ENCODE measurements at regions not wholly inside any gene's neighbourhood (a gene's known extent, or its start where the extent isn't known, plus 50 kb on each side); places are given as distances from the start of the nearest gene placed in this dataset.
"Not testable (repeated sequence)": the region's sequence is repeated elsewhere in the genome, so short reads cannot be mapped to it uniquely, and the experiment has no call there.

- no peak overlapping the region for H3K27ac Mint-ChIP-seq (ENCODE audit: low read depth, unreplicated experiment)
- TF ChIP-seq CTCF (IDR thresholded peaks at IDR 0.05; ENCODE audit: unreplicated experiment), result no peak
- no TSS peak for BruUV-seq (replicated peaks)
- DNase-seq (ENCODE audit: unreplicated experiment), result no peak
- H3K9me3 Mint-ChIP-seq (ENCODE audit: unreplicated experiment), result no peaks in the 10 kb centered on the region
- H3K4me1 Mint-ChIP-seq (ENCODE audit: insufficient read depth, unreplicated experiment), result no peaks in the 10 kb centered on the region
- CTCF ChIA-PET, result no interaction called here
- H3K27me3 Mint-ChIP-seq (ENCODE audit: insufficient read depth, unreplicated experiment), result no peaks in the 10 kb centered on the region
- intact Hi-C loops (cut with micrococcal nuclease), result no loop called here
- H3K4me3 Mint-ChIP-seq (ENCODE audit: unreplicated experiment), result no peak overlapping the region
- POLR2A ChIA-PET, result no interaction called here
- no peaks in the 10 kb centered on the region for H3K36me3 Mint-ChIP-seq (ENCODE audit: insufficient read depth, unreplicated experiment)
These were observed 1008.6 kb upstream of the ADAMTS5 start for GRCh38 chr21:27975514-27975913.

- H3K27ac Mint-ChIP-seq (ENCODE audit: low read depth, unreplicated experiment); POLR2A ChIA-PET; H3K36me3 Mint-ChIP-seq (ENCODE audit: insufficient read depth, unreplicated experiment); H3K27me3 Mint-ChIP-seq (ENCODE audit: insufficient read depth, unreplicated experiment); H3K4me1 Mint-ChIP-seq (ENCODE audit: insufficient read depth, unreplicated experiment); intact Hi-C loops (cut with micrococcal nuclease); H3K9me3 Mint-ChIP-seq (ENCODE audit: unreplicated experiment); BruUV-seq (replicated peaks); CTCF ChIA-PET; H3K4me3 Mint-ChIP-seq (ENCODE audit: unreplicated experiment); DNase-seq (ENCODE audit: unreplicated experiment): not testable (repeated sequence)
These were observed 1007.3 kb upstream of the ADAMTS5 start for GRCh38 chr21:27974152-27974551.

DNA sequence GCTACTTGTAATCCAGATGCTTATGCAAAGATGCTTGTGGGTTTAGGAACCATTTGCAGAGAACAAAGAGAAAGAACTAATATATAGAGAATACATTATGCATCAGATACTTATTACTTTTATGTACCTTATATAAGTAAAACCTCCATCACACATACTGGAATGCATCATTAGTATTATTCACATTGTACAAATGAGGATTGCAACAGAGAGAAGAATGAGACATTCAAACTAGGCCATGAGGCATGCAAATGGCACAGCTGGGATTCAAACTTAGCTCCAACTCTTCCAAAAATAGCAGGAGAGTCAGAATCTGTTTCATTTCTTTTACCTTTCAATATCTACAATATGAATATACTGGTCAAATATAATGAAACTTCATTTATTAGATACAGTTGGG lies 1001.4 kb upstream of the ADAMTS5 start:
- H3K27me3 Mint-ChIP-seq (ENCODE audit: insufficient read depth, unreplicated experiment); H3K4me1 Mint-ChIP-seq (ENCODE audit: insufficient read depth, unreplicated experiment); H3K4me3 Mint-ChIP-seq (ENCODE audit: unreplicated experiment); BruUV-seq (replicated peaks); intact Hi-C loops (cut with micrococcal nuclease); POLR2A ChIA-PET; H3K9me3 Mint-ChIP-seq (ENCODE audit: unreplicated experiment); H3K36me3 Mint-ChIP-seq (ENCODE audit: insufficient read depth, unreplicated experiment); CTCF ChIA-PET; H3K27ac Mint-ChIP-seq (ENCODE audit: low read depth, unreplicated experiment): not testable (repeated sequence)
- DNase-seq (ENCODE audit: unreplicated experiment), result peak; percentile 9

DNA sequence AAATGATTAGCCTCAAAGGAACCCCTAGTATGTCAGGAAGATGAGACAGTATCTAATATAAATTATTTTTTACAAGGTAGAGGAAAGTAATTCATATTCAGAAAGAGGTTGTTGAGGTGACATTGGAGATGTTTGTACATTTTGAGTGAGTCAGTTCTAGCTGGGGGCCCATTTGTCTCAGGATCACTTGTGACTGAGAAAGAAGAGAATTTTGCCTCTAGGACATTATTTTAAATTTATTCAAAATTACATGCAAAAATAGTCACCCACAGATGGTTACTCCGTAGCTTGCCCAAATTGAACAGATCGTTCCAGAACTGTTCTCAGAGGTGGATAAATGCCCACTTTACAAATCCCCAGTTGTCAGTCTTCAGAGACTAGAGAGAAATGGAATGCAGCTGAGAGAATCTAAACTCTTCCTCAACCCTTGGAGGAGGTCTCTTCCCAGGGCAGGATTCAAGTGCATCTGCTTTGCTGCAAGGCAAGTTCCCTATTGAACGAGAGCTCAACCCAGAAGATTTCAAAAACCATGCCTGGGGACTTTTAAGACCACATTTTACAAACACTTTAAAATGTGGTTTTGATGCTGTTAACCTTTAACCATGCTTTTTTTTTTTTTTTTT lies 987.8 kb upstream of the ADAMTS5 start:
- H3K36me3 Mint-ChIP-seq (ENCODE audit: insufficient read depth, unreplicated experiment), result no peaks in the 10 kb centered on the region
- no peak overlapping the region for H3K4me3 Mint-ChIP-seq (ENCODE audit: unreplicated experiment)
- POLR2A ChIA-PET, result no interaction called here
- no peaks in the 10 kb centered on the region for H3K27me3 Mint-ChIP-seq (ENCODE audit: insufficient read depth, unreplicated experiment)
- no TSS peak for BruUV-seq (replicated peaks)
- CTCF ChIA-PET, result interaction anchor here (0.7 kb wide), 1 partner anchor 1106 kb away, joined by 3 read pairs; no protein-coding TSS in a partner anchor
- DNase-seq (ENCODE audit: unreplicated experiment), result no peak
- no peak for TF ChIP-seq CTCF (IDR thresholded peaks at IDR 0.05; ENCODE audit: unreplicated experiment)
- H3K4me1 Mint-ChIP-seq (ENCODE audit: insufficient read depth, unreplicated experiment), result no peaks in the 10 kb centered on the region
- no peaks in the 10 kb centered on the region for H3K9me3 Mint-ChIP-seq (ENCODE audit: unreplicated experiment)
- intact Hi-C loops (cut with micrococcal nuclease), result no loop called here
- H3K27ac Mint-ChIP-seq (ENCODE audit: low read depth, unreplicated experiment), result no peak overlapping the region

DNA sequence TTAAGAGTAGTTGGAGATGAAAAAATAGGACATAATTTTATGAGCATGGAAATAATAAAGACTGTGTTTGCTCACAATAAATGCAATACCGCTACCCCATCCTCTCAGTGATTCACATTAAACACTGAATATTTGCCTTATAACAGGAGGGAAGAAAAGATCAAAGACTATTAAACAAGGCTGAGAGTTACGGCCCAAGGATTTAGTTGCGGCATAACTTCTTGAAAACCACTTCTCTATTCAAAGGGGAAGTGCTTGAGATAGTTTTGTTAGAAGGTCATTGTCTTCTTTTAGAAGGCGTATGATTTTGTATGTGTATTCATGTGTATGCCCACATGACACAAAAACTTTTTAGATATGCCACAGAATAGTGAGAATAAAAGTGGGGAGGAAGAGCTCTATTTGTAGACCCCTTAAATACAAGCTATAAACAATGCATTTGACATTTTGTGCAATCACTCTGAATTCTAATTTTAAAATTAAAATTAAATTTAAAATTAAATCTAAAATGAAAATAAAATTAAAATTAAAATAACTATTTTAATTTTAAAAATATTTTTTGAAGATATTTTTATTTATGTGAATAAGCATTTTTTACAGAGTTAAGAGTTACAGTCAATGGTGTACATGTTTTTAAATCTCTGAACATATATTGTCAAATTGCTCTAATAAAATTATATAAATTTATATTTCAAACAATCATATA lies 986.6 kb upstream of the ADAMTS5 start:
- no peaks in the 10 kb centered on the region for H3K4me1 Mint-ChIP-seq (ENCODE audit: insufficient read depth, unreplicated experiment)
- no peak for DNase-seq (ENCODE audit: unreplicated experiment)
- H3K27me3 Mint-ChIP-seq (ENCODE audit: insufficient read depth, unreplicated experiment), result no peaks in the 10 kb centered on the region
- H3K4me3 Mint-ChIP-seq (ENCODE audit: unreplicated experiment), result no peak overlapping the region
- intact Hi-C loops (cut with micrococcal nuclease), result no loop called here
- TF ChIP-seq CTCF (IDR thresholded peaks at IDR 0.05; ENCODE audit: unreplicated experiment), result no peak
- H3K36me3 Mint-ChIP-seq (ENCODE audit: insufficient read depth, unreplicated experiment), result no peaks in the 10 kb centered on the region
- no TSS peak for BruUV-seq (replicated peaks)
- ChIA-PET CTCF (no interaction called here), POLR2A (interaction anchor here (0.7 kb wide), 1 partner anchor 907 kb away, joined by 3 read pairs; no protein-coding TSS in a partner anchor)
- H3K27ac Mint-ChIP-seq (ENCODE audit: low read depth, unreplicated experiment), result no peak overlapping the region
- no peaks in the 10 kb centered on the region for H3K9me3 Mint-ChIP-seq (ENCODE audit: unreplicated experiment)

GRCh38 chr21:27949093-27949492 lies 982.2 kb upstream of the ADAMTS5 start:
- BruUV-seq (replicated peaks); H3K4me1 Mint-ChIP-seq (ENCODE audit: insufficient read depth, unreplicated experiment); DNase-seq (ENCODE audit: unreplicated experiment); H3K27ac Mint-ChIP-seq (ENCODE audit: low read depth, unreplicated experiment); CTCF ChIA-PET; H3K4me3 Mint-ChIP-seq (ENCODE audit: unreplicated experiment); H3K36me3 Mint-ChIP-seq (ENCODE audit: insufficient read depth, unreplicated experiment); H3K27me3 Mint-ChIP-seq (ENCODE audit: insufficient read depth, unreplicated experiment); H3K9me3 Mint-ChIP-seq (ENCODE audit: unreplicated experiment); intact Hi-C loops (cut with micrococcal nuclease); POLR2A ChIA-PET: not testable (repeated sequence)

- H3K4me3 Mint-ChIP-seq (ENCODE audit: unreplicated experiment); intact Hi-C loops (cut with micrococcal nuclease); H3K27ac Mint-ChIP-seq (ENCODE audit: low read depth, unreplicated experiment); POLR2A ChIA-PET; H3K9me3 Mint-ChIP-seq (ENCODE audit: unreplicated experiment); H3K36me3 Mint-ChIP-seq (ENCODE audit: insufficient read depth, unreplicated experiment); H3K4me1 Mint-ChIP-seq (ENCODE audit: insufficient read depth, unreplicated experiment); DNase-seq (ENCODE audit: unreplicated experiment); CTCF ChIA-PET; H3K27me3 Mint-ChIP-seq (ENCODE audit: insufficient read depth, unreplicated experiment); BruUV-seq (replicated peaks): not testable (repeated sequence)
These were observed 963.4 kb upstream of the ADAMTS5 start for GRCh38 chr21:27930108-27930767.

Data from MCF 10A (cell line).